ENCODE measurements at regions not wholly inside any gene's neighbourhood (a gene's known extent, or its start where the extent isn't known, plus 50 kb on each side); places are given as distances from the start of the nearest gene placed in this dataset.

DNA sequence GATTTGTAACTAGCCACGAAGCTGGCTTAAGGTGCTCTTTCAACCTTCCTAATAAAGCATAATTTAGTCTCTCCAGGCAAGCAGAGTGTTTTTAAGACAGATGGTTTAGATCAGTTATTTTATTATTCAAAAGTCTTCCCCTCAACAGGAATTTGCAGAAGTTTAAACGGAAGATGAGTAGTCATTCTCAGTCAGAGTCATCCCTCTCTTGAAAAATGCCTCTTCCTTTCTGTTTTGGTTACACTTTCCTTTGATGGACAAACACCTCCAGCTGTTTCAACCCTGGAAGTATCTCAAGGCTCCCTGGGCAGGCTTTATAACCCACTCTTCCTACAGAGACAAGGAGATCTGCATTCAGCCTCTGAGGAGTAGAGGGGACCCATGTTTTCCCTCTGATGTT is 60.3 kb upstream of the POU2AF2 start:
- ChIA-PET POLR2A (no interaction called here), CTCF (no interaction called here)
- intact Hi-C loops (cut with micrococcal nuclease; ENCODE audit: unreplicated experiment): no loop called here

DNA sequence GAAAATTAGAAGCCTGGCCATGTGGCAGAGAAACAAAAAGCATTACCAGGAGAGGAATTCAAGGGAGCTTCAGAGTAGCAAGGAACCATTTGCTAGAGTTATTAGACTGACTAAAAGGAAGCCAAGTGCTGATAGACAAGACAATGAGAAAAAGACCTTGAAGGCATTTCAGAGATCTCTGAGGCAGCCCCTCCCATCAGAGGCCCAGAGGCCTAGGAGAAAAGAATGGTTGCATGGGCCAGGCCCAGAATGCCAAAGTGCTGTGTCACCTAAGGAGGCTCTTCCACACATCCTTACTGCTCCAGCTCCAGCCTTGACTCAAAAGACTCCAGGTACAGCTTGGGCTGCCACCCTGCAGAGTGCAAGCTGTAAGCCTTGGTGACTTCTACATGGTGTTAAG is 61.8 kb upstream of the POU2AF2 start:
- CTCF ChIA-PET: no interaction called here
- POLR2A ChIA-PET: no interaction called here
- BruUV-seq (replicated peaks): no TSS peak
- Histone ChIP-seq H3K36me3 (ENCODE audit: control insufficient read depth, insufficient read depth, low read length) (no peaks in the 10 kb centered on the region), H3K27me3 (ENCODE audit: control insufficient read depth, insufficient read depth, low read length) (no peaks in the 10 kb centered on the region), H3K4me1 (ENCODE audit: control insufficient read depth, insufficient read depth, low read length) (no peaks in the 10 kb centered on the region), H3K27ac (ENCODE audit: low read length) (no peak overlapping the region), H3K4me3 (ENCODE audit: low read depth in 2 of 2, low read length in 2 of 2) (no peak overlapping the region), H3K9me3 (ENCODE audit: control insufficient read depth, insufficient read depth, low read depth, low read length) (no peaks in the 10 kb centered on the region)
- intact Hi-C loops (cut with micrococcal nuclease; ENCODE audit: unreplicated experiment) (no loop called here), in situ Hi-C loops (cut with HindIII; ENCODE audit: low pct_unique_long_range_greater_than_20kb, low sequenced_read_pairs) (no loop called here)
- ATAC-seq (no peak), DNase-seq (ENCODE audit: low read depth, low spot score) (no peak)
- TF ChIP-seq POLR2AphosphoS5 (IDR thresholded peaks at IDR 0.05; ENCODE audit: low read depth, low read length): no peak
- TF ChIP-seq, protein P1, sequence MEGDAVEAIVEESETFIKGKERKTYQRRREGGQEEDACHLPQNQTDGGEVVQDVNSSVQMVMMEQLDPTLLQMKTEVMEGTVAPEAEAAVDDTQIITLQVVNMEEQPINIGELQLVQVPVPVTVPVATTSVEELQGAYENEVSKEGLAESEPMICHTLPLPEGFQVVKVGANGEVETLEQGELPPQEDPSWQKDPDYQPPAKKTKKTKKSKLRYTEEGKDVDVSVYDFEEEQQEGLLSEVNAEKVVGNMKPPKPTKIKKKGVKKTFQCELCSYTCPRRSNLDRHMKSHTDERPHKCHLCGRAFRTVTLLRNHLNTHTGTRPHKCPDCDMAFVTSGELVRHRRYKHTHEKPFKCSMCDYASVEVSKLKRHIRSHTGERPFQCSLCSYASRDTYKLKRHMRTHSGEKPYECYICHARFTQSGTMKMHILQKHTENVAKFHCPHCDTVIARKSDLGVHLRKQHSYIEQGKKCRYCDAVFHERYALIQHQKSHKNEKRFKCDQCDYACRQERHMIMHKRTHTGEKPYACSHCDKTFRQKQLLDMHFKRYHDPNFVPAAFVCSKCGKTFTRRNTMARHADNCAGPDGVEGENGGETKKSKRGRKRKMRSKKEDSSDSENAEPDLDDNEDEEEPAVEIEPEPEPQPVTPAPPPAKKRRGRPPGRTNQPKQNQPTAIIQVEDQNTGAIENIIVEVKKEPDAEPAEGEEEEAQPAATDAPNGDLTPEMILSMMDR (IDR thresholded peaks at IDR 0.05): no peak
- TF ChIP-seq TCF7L2 (IDR thresholded peaks at IDR 0.05; ENCODE audit: low read depth, low read length): no peak
- no peak for TF ChIP-seq SIN3A (IDR thresholded peaks at IDR 0.05; ENCODE audit: borderline replicate concordance, insufficient read depth, low read depth, low read length)
- TF ChIP-seq, protein P2, sequence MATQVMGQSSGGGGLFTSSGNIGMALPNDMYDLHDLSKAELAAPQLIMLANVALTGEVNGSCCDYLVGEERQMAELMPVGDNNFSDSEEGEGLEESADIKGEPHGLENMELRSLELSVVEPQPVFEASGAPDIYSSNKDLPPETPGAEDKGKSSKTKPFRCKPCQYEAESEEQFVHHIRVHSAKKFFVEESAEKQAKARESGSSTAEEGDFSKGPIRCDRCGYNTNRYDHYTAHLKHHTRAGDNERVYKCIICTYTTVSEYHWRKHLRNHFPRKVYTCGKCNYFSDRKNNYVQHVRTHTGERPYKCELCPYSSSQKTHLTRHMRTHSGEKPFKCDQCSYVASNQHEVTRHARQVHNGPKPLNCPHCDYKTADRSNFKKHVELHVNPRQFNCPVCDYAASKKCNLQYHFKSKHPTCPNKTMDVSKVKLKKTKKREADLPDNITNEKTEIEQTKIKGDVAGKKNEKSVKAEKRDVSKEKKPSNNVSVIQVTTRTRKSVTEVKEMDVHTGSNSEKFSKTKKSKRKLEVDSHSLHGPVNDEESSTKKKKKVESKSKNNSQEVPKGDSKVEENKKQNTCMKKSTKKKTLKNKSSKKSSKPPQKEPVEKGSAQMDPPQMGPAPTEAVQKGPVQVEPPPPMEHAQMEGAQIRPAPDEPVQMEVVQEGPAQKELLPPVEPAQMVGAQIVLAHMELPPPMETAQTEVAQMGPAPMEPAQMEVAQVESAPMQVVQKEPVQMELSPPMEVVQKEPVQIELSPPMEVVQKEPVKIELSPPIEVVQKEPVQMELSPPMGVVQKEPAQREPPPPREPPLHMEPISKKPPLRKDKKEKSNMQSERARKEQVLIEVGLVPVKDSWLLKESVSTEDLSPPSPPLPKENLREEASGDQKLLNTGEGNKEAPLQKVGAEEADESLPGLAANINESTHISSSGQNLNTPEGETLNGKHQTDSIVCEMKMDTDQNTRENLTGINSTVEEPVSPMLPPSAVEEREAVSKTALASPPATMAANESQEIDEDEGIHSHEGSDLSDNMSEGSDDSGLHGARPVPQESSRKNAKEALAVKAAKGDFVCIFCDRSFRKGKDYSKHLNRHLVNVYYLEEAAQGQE (IDR thresholded peaks at IDR 0.05; ENCODE audit: insufficient read depth in 1 of 2, low read depth in 2 of 2, low read length in 1 of 2): no peak

More for the DNA sequence above, 60.3 kb upstream of the POU2AF2 start:
- TF ChIP-seq POLR2AphosphoS5 (IDR thresholded peaks at IDR 0.05; ENCODE audit: low read depth, low read length) (no peak), TCF7L2 (IDR thresholded peaks at IDR 0.05; ENCODE audit: low read depth, low read length) (no peak)
- TF ChIP-seq, protein P1 (IDR thresholded peaks at IDR 0.05): no peak
- TF ChIP-seq, protein P2 (IDR thresholded peaks at IDR 0.05; ENCODE audit: insufficient read depth in 1 of 2, low read depth in 2 of 2, low read length in 1 of 2): no peak
- H3K27ac ChIP-seq (ENCODE audit: low read length): no peak overlapping the region
- no TSS peak for BruUV-seq (replicated peaks)
- DNase-seq (ENCODE audit: low read depth, low spot score) (no peak), ATAC-seq (no peak)
- H3K4me1 ChIP-seq (ENCODE audit: control insufficient read depth, insufficient read depth, low read length): no peaks in the 10 kb centered on the region
- in situ Hi-C loops (cut with HindIII; ENCODE audit: low pct_unique_long_range_greater_than_20kb, low sequenced_read_pairs): no loop called here
- no peaks in the 10 kb centered on the region for H3K9me3 ChIP-seq (ENCODE audit: control insufficient read depth, insufficient read depth, low read depth, low read length)
- H3K36me3 ChIP-seq (ENCODE audit: control insufficient read depth, insufficient read depth, low read length): no peaks in the 10 kb centered on the region
- no peak overlapping the region for H3K4me3 ChIP-seq (ENCODE audit: low read depth in 2 of 2, low read length in 2 of 2)
- H3K27me3 ChIP-seq (ENCODE audit: control insufficient read depth, insufficient read depth, low read length): no peaks in the 10 kb centered on the region
